Spleen (tissue), 11 donors: ENCODE measurements at regions not wholly inside any gene's neighbourhood (a gene's known extent, or its start where the extent isn't known, plus 50 kb on each side); places are given as distances from the start of the nearest gene placed in this dataset.

Source experiments
- DNase-seq: peaks from one replicate; pipeline ENCODE4 v3.0.0-alpha.2; 2020
- H3K27ac ChIP-seq, 8 donors: fragments of 200-600 bp; sonication (generic) in 7 of 8; 1 replicate in 4 of 8; 2 replicates in 4 of 8; pipeline versions ENCODE4 v1.5.0 to v1.8.0; 2016 to 2021; ENCODE audit warnings: inconsistent platforms in 4 of 8, mild to moderate bottlenecking in 4 of 8, moderate library complexity in 1 of 8
- H3K27me3 ChIP-seq, 7 donors: fragments of 200-600 bp; sonication (generic) in 6 of 7; replicated peaks in 1 of 7; 1 replicate in 4 of 7; 2 replicates in 3 of 7; pipeline versions ENCODE4 v1.5.0 to v1.8.0; 2016 to 2021; ENCODE audit warnings: inconsistent platforms in 3 of 7, mild to moderate bottlenecking in 1 of 7
- H3K36me3 ChIP-seq, 6 donors: fragments of 200-600 bp; sonication (generic) in 5 of 6; 1 replicate in 4 of 6; 2 replicates in 2 of 6; pipeline versions ENCODE4 v1.5.0 to v1.8.0; 2016 to 2021; ENCODE audit warnings: inconsistent platforms in 2 of 6
- H3K4me1 ChIP-seq, 6 donors: fragments of 200-600 bp; sonication (generic) in 5 of 6; 1 replicate in 3 of 6; 2 replicates in 3 of 6; pipeline versions ENCODE4 v1.5.0 to v1.8.0; 2016 to 2021; ENCODE audit warnings: inconsistent platforms in 3 of 6
- H3K4me3 ChIP-seq, 8 donors: fragments of 200-600 bp; sonication (generic) in 7 of 8; 1 replicate in 4 of 8; 2 replicates in 4 of 8; pipeline versions ENCODE4 v1.5.0 to v1.8.0; 2016 to 2021; ENCODE audit warnings: inconsistent platforms in 4 of 8, mild to moderate bottlenecking in 4 of 8, moderate library complexity in 2 of 8
- H3K9me3 ChIP-seq, 8 donors: fragments of 200-600 bp; sonication (generic) in 7 of 8; 1 replicate in 4 of 8; 2 replicates in 4 of 8; pipeline versions ENCODE4 v1.5.0 to v1.8.0; 2016 to 2021; ENCODE audit warnings: inconsistent platforms in 4 of 8
- CTCF ChIP-seq, 11 experiments: fragments of 200-600 bp in 7 of 11; fragments of 450-650 bp in 4 of 11; sonication (generic) in 4 of 11; IDR thresholded peaks in 8 of 11; conservative IDR thresholded peaks in 3 of 11; 1 replicate in 7 of 11; 2 replicates in 4 of 11; pipeline versions ENCODE4 v1.4.0 to v1.8.0; 2016 to 2021; ENCODE audit warnings: antibody characterized with exemption in 11 of 11, inconsistent platforms in 4 of 11, mild to moderate bottlenecking in 1 of 11
- POLR2A ChIP-seq, 3 donors: fragments of 450-650 bp; IDR thresholded peaks; one replicate each; pipeline ENCODE4 v1.5.1; 2017; ENCODE audit warnings: antibody characterized with exemption in 3 of 3, mild to moderate bottlenecking in 1 of 3
- POLR2AphosphoS5 ChIP-seq, 3 donors: sonication (generic); formaldehyde crosslinking; IDR thresholded peaks; one replicate each; pipeline ENCODE4 v1.5.1; 2017; ENCODE audit warnings: antibody characterized with exemption in 3 of 3
- WGBS, 5 donors: extraction: QIAGEN DNeasy Blood & Tissue Kit in 3 of 5; methylation state at CpG; one replicate each; pipeline versions ENCODE4 v1.1.5 to v1.1.7; 2013 to 2018; 5-methylcytosine and 5-hydroxymethylcytosine counted together
- intact Hi-C: fragments of 100-400 bp; cut with DNase I; formaldehyde crosslinking; loops from one replicate; pipeline ENCODE4 v1.15.0; 2023; ENCODE audit warnings: low total_unique reads
- donor health status: healthy with polysubstance abuse.
- donor health status: DM: no; HTN: no; CAD: no; lungs with moderate emphysema.
- donor health status: DM: no; HTN: no; CAD: no.
- donor health status: Bipolar disorder and iron deficiency.
- donor health status: healthy.
- donor health status: DM: no; HTN: no; CAD: no.
- donor health status: DM: yes; HTN: yes; CAD: no.

- intact Hi-C loops: no loop called here
- Histone ChIP-seq H3K4me1 (no peaks in the 10 kb centered on the region), H3K9me3 (peaks cover 4 to 37% (median 13%) of the 10 kb centered on the region in 8 donors), H3K27me3 (no peaks in the 10 kb centered on the region), H3K4me3 (no peak overlapping the region), H3K27ac (no peak overlapping the region), H3K36me3 (no peaks in the 10 kb centered on the region)
- WGBS, 5 donors: 81 to 88% (median 82%) methylated on average over 9 of the region's 9 CpGs
- no peak for TF ChIP-seq POLR2A (IDR thresholded peaks at IDR 0.05)
- TF ChIP-seq POLR2AphosphoS5 (IDR thresholded peaks at IDR 0.05): no peak
- TF ChIP-seq CTCF (IDR thresholded peaks at IDR 0.05 in 8 of 11, conservative IDR thresholded peaks at IDR 0.05 in 3 of 11): no peak
- DNase-seq: no peak
These were observed 665.5 kb upstream of the SOX11 start for GRCh38 chr2:5026571-5027234.

GRCh38 chr2:5035057-5035488 lies 657.1 kb upstream of the SOX11 start:
- peaks cover 0 to 12% (median 2%) of the 10 kb centered on the region in 8 donors for H3K9me3 ChIP-seq
- H3K27ac ChIP-seq: no peak overlapping the region
- TF ChIP-seq CTCF (IDR thresholded peaks at IDR 0.05 in 8 of 11, conservative IDR thresholded peaks at IDR 0.05 in 3 of 11) (no peak), POLR2AphosphoS5 (IDR thresholded peaks at IDR 0.05) (no peak), POLR2A (IDR thresholded peaks at IDR 0.05) (no peak)
- H3K4me1 ChIP-seq: no peaks in the 10 kb centered on the region
- H3K27me3 ChIP-seq: no peaks in the 10 kb centered on the region
- no peak overlapping the region for H3K4me3 ChIP-seq
- intact Hi-C loops: no loop called here
- H3K36me3 ChIP-seq: no peaks in the 10 kb centered on the region
- WGBS, 5 donors: 88 to 98% (median 95%) methylated on average over 6 of the region's 6 CpGs
- DNase-seq: no peak

DNA sequence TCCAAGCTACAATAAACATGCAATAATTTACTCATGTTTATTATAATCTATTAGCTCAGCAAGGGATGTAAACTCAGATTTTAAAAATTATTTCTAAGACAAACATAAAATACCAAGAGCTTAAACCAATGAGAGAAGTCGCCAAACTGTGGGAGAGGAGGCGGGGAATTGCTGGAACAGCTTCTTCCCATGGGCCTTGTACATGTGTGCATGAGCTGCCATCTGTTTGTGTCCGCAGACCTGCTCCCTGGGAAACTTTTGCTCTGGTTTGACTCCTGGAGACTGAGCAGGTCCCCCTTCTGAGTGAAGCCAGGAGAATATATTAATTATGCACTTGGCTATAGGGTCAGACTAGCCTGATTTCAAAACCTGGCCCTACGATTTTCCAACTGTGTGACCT lies 655.9 kb upstream of the SOX11 start:
- TF ChIP-seq POLR2AphosphoS5 (IDR thresholded peaks at IDR 0.05) (no peak), CTCF (IDR thresholded peaks at IDR 0.05 in 8 of 11, conservative IDR thresholded peaks at IDR 0.05 in 3 of 11) (no peak), POLR2A (IDR thresholded peaks at IDR 0.05) (no peak)
- Histone ChIP-seq H3K4me1 (no peaks in the 10 kb centered on the region), H3K36me3 (no peaks in the 10 kb centered on the region), H3K27me3 (no peaks in the 10 kb centered on the region), H3K9me3 (peaks cover 0 to 12% (median 2%) of the 10 kb centered on the region in 8 donors), H3K27ac (no peak overlapping the region), H3K4me3 (no peak overlapping the region)
- no peak for DNase-seq
- WGBS, 5 donors: 77 to 90% (median 80%) methylated on average over 4 of the region's 4 CpGs
- intact Hi-C loops: no loop called here

- no peak overlapping the region for H3K4me3 ChIP-seq
- DNase-seq: no peak
- H3K36me3 ChIP-seq: no peaks in the 10 kb centered on the region
- TF ChIP-seq POLR2A (IDR thresholded peaks at IDR 0.05) (no peak), CTCF (IDR thresholded peaks at IDR 0.05 in 8 of 11, conservative IDR thresholded peaks at IDR 0.05 in 3 of 11) (no peak), POLR2AphosphoS5 (IDR thresholded peaks at IDR 0.05) (no peak)
- intact Hi-C loops: no loop called here
- H3K27me3 ChIP-seq: no peaks in the 10 kb centered on the region
- WGBS, 5 donors: 78 to 89% (median 85%) methylated on average over 6 of the region's 6 CpGs
- no peak overlapping the region for H3K27ac ChIP-seq
- H3K4me1 ChIP-seq: no peaks in the 10 kb centered on the region
- peaks cover 0 to 12% (median 4%) of the 10 kb centered on the region in 8 donors for H3K9me3 ChIP-seq
These were observed 652.8 kb upstream of the SOX11 start for GRCh38 chr2:5039241-5039975.
